ENCODE measurements at regions not wholly inside any gene's neighbourhood (a gene's known extent, or its start where the extent isn't known, plus 50 kb on each side); places are given as distances from the start of the nearest gene placed in this dataset.
"Not testable (repeated sequence)": the region's sequence is repeated elsewhere in the genome, so short reads cannot be mapped to it uniquely, and the experiment has no call there.

DNA sequence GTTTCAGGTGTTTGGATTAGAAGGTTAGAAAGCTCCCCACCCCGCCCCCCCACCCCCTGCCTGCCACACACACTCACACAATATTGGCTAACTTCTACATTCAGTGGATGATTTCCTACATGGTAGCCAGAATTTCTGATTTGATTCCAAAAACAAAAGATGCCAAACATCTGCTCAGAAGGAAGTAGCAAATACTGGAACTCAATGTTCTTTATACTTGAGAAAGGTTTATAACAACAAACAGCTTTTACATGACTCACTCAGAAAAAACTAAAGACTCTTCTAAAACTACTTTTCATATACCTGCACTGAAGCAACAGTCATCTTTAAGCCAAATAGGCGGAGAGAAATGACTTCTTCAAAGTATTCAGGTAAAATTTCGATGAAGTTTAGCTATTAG is 750.5 kb upstream of the POU3F4 start:
- Mint-ChIP-seq H3K27ac (no peak overlapping the region), H3K9me3 (peaks cover 0 to 6% (median 0%) of the 10 kb centered on the region in 8 donors), H3K36me3 (no peaks in the 10 kb centered on the region), H3K27me3 (no peaks in the 10 kb centered on the region), H3K4me3 (no peak overlapping the region), H3K4me1 (no peaks in the 10 kb centered on the region)
- CTCF ChIA-PET (ENCODE audit: partially characterized antibody), result no interaction called here
- no peak overlapping the region for H3K27ac ChIP-seq (ENCODE audit: low read depth, low read length)
- no peaks in the 10 kb centered on the region for H3K36me3 ChIP-seq (ENCODE audit: insufficient read depth, low read length)
- no peak for DNase-seq
- intact Hi-C loops (cut with micrococcal nuclease), result no loop called here
- no peaks in the 10 kb centered on the region for H3K27me3 ChIP-seq (ENCODE audit: insufficient read depth, low read length)
- POLR2A ChIA-PET (ENCODE audit: partially characterized antibody), result no interaction called here
- no peak overlapping the region for H3K4me3 ChIP-seq (ENCODE audit: low read length in 2 of 2)
- H3K9me3 ChIP-seq (ENCODE audit: control insufficient read depth in 1 of 2, low read length in 2 of 2), result no peaks in the 10 kb centered on the region
- no peaks in the 10 kb centered on the region for H3K4me1 ChIP-seq (ENCODE audit: insufficient read depth, low read length)

DNA sequence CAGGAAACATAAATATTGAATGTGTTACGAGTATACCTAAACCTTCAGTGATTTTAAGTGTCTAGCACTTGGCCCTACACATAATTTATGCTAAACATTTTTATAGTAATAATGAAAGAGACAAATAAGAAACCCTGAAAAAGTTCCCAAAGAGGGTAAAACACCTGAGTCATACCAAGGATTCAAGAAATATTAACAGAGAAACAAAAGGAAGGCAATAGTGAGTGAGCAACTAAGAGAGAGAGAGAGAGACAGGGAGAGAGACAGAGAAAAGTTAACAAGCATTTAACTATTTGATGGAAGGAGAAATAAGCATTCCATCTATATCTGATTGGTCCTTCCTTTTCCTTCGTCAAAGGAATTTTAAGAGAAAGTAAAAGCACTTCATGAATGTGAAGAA is 743.6 kb upstream of the POU3F4 start:
- H3K27ac Mint-ChIP-seq, result no peak overlapping the region

DNA sequence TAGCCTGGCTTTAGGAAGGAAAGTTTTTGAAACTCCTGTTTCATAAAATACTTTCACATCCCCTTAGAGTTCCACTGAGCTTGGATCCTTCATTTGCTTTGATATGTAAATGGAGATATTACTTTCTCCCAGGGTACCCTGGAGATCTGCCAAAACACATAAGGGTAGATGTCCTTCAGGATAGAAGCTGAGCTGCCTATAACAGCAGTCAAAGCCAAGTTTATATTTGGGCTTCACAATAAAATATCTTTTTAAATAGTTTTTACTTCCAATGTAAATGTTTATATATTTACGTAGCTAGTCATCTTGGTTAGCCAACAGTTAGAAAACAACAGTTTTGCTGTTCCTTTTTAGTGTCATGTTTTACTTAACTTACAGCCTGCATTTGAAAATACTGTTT is 742.3 kb upstream of the POU3F4 start:
- H3K9me3 ChIP-seq (ENCODE audit: control insufficient read depth in 1 of 2, low read length in 2 of 2), result no peaks in the 10 kb centered on the region
- no peaks in the 10 kb centered on the region for H3K27me3 Mint-ChIP-seq
- POLR2A ChIA-PET (ENCODE audit: partially characterized antibody), result no interaction called here
- H3K27me3 ChIP-seq (ENCODE audit: insufficient read depth, low read length), result no peaks in the 10 kb centered on the region
- no peaks in the 10 kb centered on the region for H3K36me3 ChIP-seq (ENCODE audit: insufficient read depth, low read length)
- peaks cover 0 to 16% (median 9%) of the 10 kb centered on the region in 8 donors for H3K9me3 Mint-ChIP-seq
- no peak for DNase-seq
- H3K27ac ChIP-seq (ENCODE audit: low read depth, low read length), result no peak overlapping the region
- no peak overlapping the region for H3K4me3 ChIP-seq (ENCODE audit: low read length in 2 of 2)
- no peaks in the 10 kb centered on the region for H3K4me1 ChIP-seq (ENCODE audit: insufficient read depth, low read length)
- no peaks in the 10 kb centered on the region for H3K36me3 Mint-ChIP-seq
- H3K27ac Mint-ChIP-seq, result no peak overlapping the region
- CTCF ChIA-PET (ENCODE audit: partially characterized antibody), result no interaction called here
- H3K4me3 Mint-ChIP-seq, result no peak overlapping the region
- intact Hi-C loops (cut with micrococcal nuclease), result no loop called here
- H3K4me1 Mint-ChIP-seq, result no peaks in the 10 kb centered on the region

More for the DNA sequence above, 743.6 kb upstream of the POU3F4 start:
- Histone ChIP-seq H3K36me3 (ENCODE audit: insufficient read depth, low read length) (no peaks in the 10 kb centered on the region), H3K4me3 (ENCODE audit: low read length in 2 of 2) (no peak overlapping the region), H3K4me1 (ENCODE audit: insufficient read depth, low read length) (no peaks in the 10 kb centered on the region), H3K27me3 (ENCODE audit: insufficient read depth, low read length) (no peaks in the 10 kb centered on the region), H3K9me3 (ENCODE audit: control insufficient read depth in 1 of 2, low read length in 2 of 2) (no peaks in the 10 kb centered on the region), H3K27ac (ENCODE audit: low read depth, low read length) (no peak overlapping the region)
- CTCF ChIA-PET (ENCODE audit: partially characterized antibody), result no interaction called here
- Mint-ChIP-seq H3K27me3 (no peaks in the 10 kb centered on the region), H3K36me3 (no peaks in the 10 kb centered on the region), H3K4me3 (no peak overlapping the region), H3K9me3 (peaks cover 0 to 16% (median 9%) of the 10 kb centered on the region in 8 donors), H3K4me1 (no peaks in the 10 kb centered on the region)
- POLR2A ChIA-PET (ENCODE audit: partially characterized antibody), result no interaction called here
- intact Hi-C loops (cut with micrococcal nuclease), result no loop called here
- no peak for DNase-seq

DNA sequence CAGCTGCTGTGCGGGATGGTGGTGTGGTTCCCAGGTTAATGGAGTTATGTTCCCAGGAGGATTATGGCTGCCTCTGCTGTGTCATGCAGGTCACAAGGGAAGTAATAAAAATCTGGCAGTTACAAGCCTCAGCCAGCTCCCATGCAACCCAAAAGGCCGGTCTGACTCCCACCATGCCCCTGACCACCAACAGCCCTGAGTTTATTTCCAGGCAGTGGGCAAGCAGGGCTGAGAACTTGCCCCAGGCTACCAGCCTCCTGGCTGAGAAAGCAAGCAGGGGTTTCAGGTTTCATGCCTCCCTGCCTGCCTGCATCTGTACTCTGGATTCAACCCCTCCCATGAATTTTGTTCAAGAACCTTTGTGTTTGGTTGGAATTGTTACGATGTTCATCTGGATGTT is 732.7 kb upstream of the POU3F4 start:
- intact Hi-C loops (cut with micrococcal nuclease), result no loop called here

DNA sequence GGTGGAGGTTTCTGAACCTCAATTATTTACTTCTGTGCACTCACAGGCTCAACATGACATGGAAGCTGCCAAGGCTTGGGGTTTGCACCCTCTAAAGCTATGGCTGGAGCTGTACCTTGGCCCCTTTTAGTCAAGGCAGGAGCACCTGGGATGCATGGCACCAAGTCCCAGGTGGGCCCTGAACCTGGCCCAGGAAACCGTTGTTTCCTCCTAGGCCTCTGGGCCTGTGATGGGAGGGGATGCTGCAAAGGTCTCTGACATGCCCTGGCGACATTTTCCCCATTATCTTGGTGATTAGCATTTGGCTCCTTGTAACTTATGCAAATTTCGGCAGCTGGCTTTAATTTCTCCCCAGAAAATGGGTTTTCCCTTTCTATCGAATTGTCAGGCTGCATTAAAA is 726.1 kb upstream of the POU3F4 start:
- no peaks in the 10 kb centered on the region for H3K9me3 ChIP-seq (ENCODE audit: control insufficient read depth in 1 of 2, low read length in 2 of 2)
- ChIA-PET CTCF (ENCODE audit: partially characterized antibody) (no interaction called here), POLR2A (ENCODE audit: partially characterized antibody) (no interaction called here)
- Mint-ChIP-seq H3K4me3 (no peak overlapping the region), H3K9me3 (peaks cover 0 to 15% (median 9%) of the 10 kb centered on the region in 8 donors), H3K27ac (no peak overlapping the region), H3K27me3 (no peaks in the 10 kb centered on the region), H3K36me3 (no peaks in the 10 kb centered on the region), H3K4me1 (no peaks in the 10 kb centered on the region)
- H3K4me1 ChIP-seq (ENCODE audit: insufficient read depth, low read length), result no peaks in the 10 kb centered on the region
- no peak for DNase-seq
- H3K27ac ChIP-seq (ENCODE audit: low read depth, low read length), result no peak overlapping the region
- H3K36me3 ChIP-seq (ENCODE audit: insufficient read depth, low read length), result no peaks in the 10 kb centered on the region
- intact Hi-C loops (cut with micrococcal nuclease), result no loop called here
- no peak overlapping the region for H3K4me3 ChIP-seq (ENCODE audit: low read length in 2 of 2)
- H3K27me3 ChIP-seq (ENCODE audit: insufficient read depth, low read length), result no peaks in the 10 kb centered on the region

More for the DNA sequence above, 732.7 kb upstream of the POU3F4 start:
- no peaks in the 10 kb centered on the region for H3K27me3 ChIP-seq (ENCODE audit: insufficient read depth, low read length)
- Mint-ChIP-seq H3K27ac (no peak overlapping the region), H3K4me1 (no peaks in the 10 kb centered on the region), H3K36me3 (no peaks in the 10 kb centered on the region), H3K9me3 (peaks cover 0 to 7% (median 1%) of the 10 kb centered on the region in 8 donors), H3K4me3 (no peak overlapping the region), H3K27me3 (no peaks in the 10 kb centered on the region)
- H3K9me3 ChIP-seq (ENCODE audit: control insufficient read depth in 1 of 2, low read length in 2 of 2), result no peaks in the 10 kb centered on the region
- no peaks in the 10 kb centered on the region for H3K36me3 ChIP-seq (ENCODE audit: insufficient read depth, low read length)
- no peak for DNase-seq
- no peak overlapping the region for H3K27ac ChIP-seq (ENCODE audit: low read depth, low read length)
- ChIA-PET POLR2A (ENCODE audit: partially characterized antibody) (no interaction called here), CTCF (ENCODE audit: partially characterized antibody) (no interaction called here)
- no peaks in the 10 kb centered on the region for H3K4me1 ChIP-seq (ENCODE audit: insufficient read depth, low read length)
- no peak overlapping the region for H3K4me3 ChIP-seq (ENCODE audit: low read length in 2 of 2)

DNA sequence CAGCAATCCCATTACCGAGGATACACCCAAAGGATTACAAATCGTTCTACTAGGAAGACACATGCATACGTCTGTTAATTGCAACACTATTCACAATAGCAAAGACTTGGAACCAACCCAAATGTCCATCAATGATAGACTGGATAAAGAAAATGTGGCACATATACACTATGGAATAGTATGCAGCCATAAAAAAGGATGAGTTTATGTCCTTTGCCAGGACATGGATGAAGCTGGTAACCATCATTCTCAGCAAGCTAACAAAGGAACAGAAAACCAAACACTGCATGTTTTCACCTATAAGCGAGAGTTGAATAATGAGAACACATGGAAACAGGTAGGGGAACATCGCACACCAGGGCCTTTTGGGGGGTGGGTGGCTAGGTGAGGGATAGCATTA is 695.2 kb upstream of the POU3F4 start:
- POLR2A ChIA-PET (ENCODE audit: partially characterized antibody); H3K9me3 ChIP-seq (ENCODE audit: control insufficient read depth in 1 of 2, low read length in 2 of 2); H3K4me1 ChIP-seq (ENCODE audit: insufficient read depth, low read length); H3K4me3 Mint-ChIP-seq; H3K27me3 ChIP-seq (ENCODE audit: insufficient read depth, low read length); H3K36me3 ChIP-seq (ENCODE audit: insufficient read depth, low read length); H3K4me3 ChIP-seq (ENCODE audit: low read length in 2 of 2); H3K27ac Mint-ChIP-seq; CTCF ChIA-PET (ENCODE audit: partially characterized antibody); H3K27ac ChIP-seq (ENCODE audit: low read depth, low read length); DNase-seq; intact Hi-C loops (cut with micrococcal nuclease); H3K36me3 Mint-ChIP-seq; H3K27me3 Mint-ChIP-seq: not testable (repeated sequence)
- Mint-ChIP-seq H3K9me3 (peaks cover 0 to 14% (median 5%) of the 10 kb centered on the region in 8 donors), H3K4me1 (peaks cover 0 to 12% (median 2%) of the 10 kb centered on the region in 4 donors)

DNA sequence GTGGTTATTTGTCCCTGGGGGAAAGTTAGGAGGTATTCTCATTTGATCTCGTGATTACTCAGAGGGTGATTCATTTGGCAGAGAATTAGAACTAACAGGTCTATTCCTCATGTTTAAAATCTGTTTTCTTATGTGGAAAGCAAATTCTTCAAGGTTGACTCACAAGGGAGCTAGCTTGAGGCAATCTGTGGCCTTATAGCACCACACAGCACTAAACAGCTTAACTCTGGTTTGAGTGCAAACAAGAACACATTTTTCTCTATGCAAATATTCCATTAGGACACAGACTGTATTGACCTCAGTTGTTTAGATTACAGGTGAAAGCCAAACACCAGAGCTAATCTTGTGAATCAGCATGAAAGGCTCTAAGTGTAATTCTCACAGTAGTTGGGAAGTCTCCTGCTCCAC is 694.4 kb upstream of the POU3F4 start:
- Mint-ChIP-seq H3K27me3 (no peaks in the 10 kb centered on the region), H3K4me1 (peaks cover 0 to 4% (median 2%) of the 10 kb centered on the region in 4 donors), H3K27ac (no peak overlapping the region), H3K36me3 (no peaks in the 10 kb centered on the region), H3K4me3 (no peak overlapping the region), H3K9me3 (peaks cover 0 to 14% (median 5%) of the 10 kb centered on the region in 8 donors)
- H3K4me1 ChIP-seq (ENCODE audit: insufficient read depth, low read length), result no peaks in the 10 kb centered on the region
- H3K36me3 ChIP-seq (ENCODE audit: insufficient read depth, low read length), result no peaks in the 10 kb centered on the region
- H3K4me3 ChIP-seq (ENCODE audit: low read length in 2 of 2), result no peak overlapping the region
- H3K27ac ChIP-seq (ENCODE audit: low read depth, low read length), result no peak overlapping the region
- no peak for DNase-seq
- ChIA-PET POLR2A (ENCODE audit: partially characterized antibody) (no interaction called here), CTCF (ENCODE audit: partially characterized antibody) (no interaction called here)
- H3K9me3 ChIP-seq (ENCODE audit: control insufficient read depth in 1 of 2, low read length in 2 of 2), result no peaks in the 10 kb centered on the region
- no peaks in the 10 kb centered on the region for H3K27me3 ChIP-seq (ENCODE audit: insufficient read depth, low read length)
- intact Hi-C loops (cut with micrococcal nuclease), result no loop called here

DNA sequence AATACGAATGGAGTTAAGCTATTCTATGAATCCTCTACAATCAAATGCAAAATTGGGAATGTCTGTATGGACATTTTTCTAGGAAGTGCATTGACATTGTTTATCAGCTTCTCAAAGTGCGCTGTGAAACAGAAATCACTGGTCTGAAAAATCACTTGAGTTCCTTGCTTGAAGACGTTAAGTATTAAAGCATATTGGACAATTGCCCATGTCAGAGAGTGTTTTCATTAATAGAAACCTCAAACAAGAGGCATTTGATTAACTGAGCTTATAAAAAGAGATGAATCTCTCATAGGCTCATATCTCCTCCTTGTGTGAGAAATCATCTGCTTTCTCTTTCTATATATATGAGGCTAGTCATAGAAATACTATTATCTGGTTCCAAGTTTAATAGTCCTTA is 692.1 kb upstream of the POU3F4 start:
- H3K27ac Mint-ChIP-seq, result no peak overlapping the region
- no peak for DNase-seq
- Histone ChIP-seq H3K27me3 (ENCODE audit: insufficient read depth, low read length) (no peaks in the 10 kb centered on the region), H3K4me1 (ENCODE audit: insufficient read depth, low read length) (no peaks in the 10 kb centered on the region), H3K9me3 (ENCODE audit: control insufficient read depth in 1 of 2, low read length in 2 of 2) (no peaks in the 10 kb centered on the region), H3K36me3 (ENCODE audit: insufficient read depth, low read length) (no peaks in the 10 kb centered on the region), H3K27ac (ENCODE audit: low read depth, low read length) (no peak overlapping the region), H3K4me3 (ENCODE audit: low read length in 2 of 2) (no peak overlapping the region)
- H3K4me1 Mint-ChIP-seq, result peaks cover 0 to 2% (median 0%) of the 10 kb centered on the region in 4 donors
- H3K4me3 Mint-ChIP-seq, result no peak overlapping the region
- CTCF ChIA-PET (ENCODE audit: partially characterized antibody), result no interaction called here
- peaks cover 0 to 14% (median 5%) of the 10 kb centered on the region in 8 donors for H3K9me3 Mint-ChIP-seq
- intact Hi-C loops (cut with micrococcal nuclease), result no loop called here
- no peaks in the 10 kb centered on the region for H3K36me3 Mint-ChIP-seq
- POLR2A ChIA-PET (ENCODE audit: partially characterized antibody), result no interaction called here
- H3K27me3 Mint-ChIP-seq, result no peaks in the 10 kb centered on the region

All from CD4-positive, alpha-beta memory T cell (primary cell).